ENCODE measurements at regions not wholly inside any gene's neighbourhood (a gene's known extent, or its start where the extent isn't known, plus 50 kb on each side); places are given as distances from the start of the nearest gene placed in this dataset.
"Not testable (repeated sequence)": the region's sequence is repeated elsewhere in the genome, so short reads cannot be mapped to it uniquely, and the experiment has no call there.

DNA sequence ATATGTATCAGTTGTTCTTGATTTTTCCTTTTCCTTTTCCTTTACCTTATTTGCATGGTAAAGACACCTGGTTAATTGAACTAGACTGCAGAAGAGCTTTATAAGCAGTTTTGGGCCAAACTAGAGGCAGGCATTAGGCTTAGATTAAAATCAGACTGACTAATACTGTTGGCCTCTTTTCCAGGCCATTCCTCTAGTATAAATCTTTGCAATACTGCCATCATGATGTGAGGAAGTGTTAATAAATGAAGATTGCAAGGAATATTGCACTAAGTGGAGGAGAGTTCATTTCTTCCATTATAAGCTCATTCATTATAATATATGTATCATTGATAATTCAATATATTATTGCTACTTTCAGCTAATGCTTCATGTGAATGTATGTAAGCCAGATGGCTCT lies 163.8 kb downstream of the MMUT start:
- CTCF ChIA-PET: no interaction called here
- H3K4me3 ChIP-seq (ENCODE audit: control insufficient read depth in 1 of 7, extremely low read depth in 1 of 7, insufficient read depth in 4 of 7, low read depth in 2 of 7, low read length in 6 of 7): no peak overlapping the region
- H3K27ac ChIP-seq (ENCODE audit: insufficient read depth in 1 of 2, low read depth in 1 of 2, low read length in 2 of 2, poor library complexity in 1 of 2, severe bottlenecking in 2 of 2): no peak overlapping the region
- no peaks in the 10 kb centered on the region for H3K9me3 ChIP-seq (ENCODE audit: control extremely low read depth in 1 of 5, control insufficient read depth in 4 of 5, insufficient read depth in 2 of 5, low read depth in 1 of 5, low read length in 4 of 5)
- POLR2A ChIA-PET: no interaction called here
- H3K36me3 ChIP-seq (ENCODE audit: control insufficient read depth in 4 of 4, insufficient read depth in 4 of 4, low read length in 3 of 4): no peaks in the 10 kb centered on the region
- H3K27me3 ChIP-seq (replicated peaks in 2 of 5; ENCODE audit: control insufficient read depth in 4 of 5, insufficient read depth in 5 of 5, low read length in 4 of 5): no peaks in the 10 kb centered on the region
- DNase-seq: no peak
- no peaks in the 10 kb centered on the region for H3K4me1 ChIP-seq (ENCODE audit: control extremely low read depth in 1 of 4, control insufficient read depth in 4 of 4, insufficient read depth in 4 of 4, low read length in 3 of 4)

DNA sequence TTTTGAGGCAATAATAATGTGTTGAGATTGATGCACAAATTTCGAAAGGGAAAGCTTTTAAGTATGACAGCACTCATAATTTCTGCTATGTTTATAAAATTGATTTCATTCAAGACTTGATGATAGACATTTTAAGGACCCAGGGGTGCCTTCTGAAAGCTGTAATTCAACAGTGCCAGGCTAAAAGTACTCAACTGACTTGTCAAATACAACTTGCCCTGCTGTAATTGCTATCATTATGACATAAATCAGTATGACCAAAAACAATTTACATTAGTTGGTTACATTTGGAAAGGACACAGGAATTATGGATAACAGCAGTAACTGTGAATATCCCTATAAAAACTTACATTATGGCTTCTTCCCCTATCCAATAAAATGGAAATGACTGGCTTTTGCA lies 178.9 kb downstream of the MMUT start:
- H3K9me3 ChIP-seq (ENCODE audit: control extremely low read depth in 1 of 5, control insufficient read depth in 4 of 5, insufficient read depth in 2 of 5, low read depth in 1 of 5, low read length in 4 of 5): peaks cover 0 to 2% (median 0%) of the 10 kb centered on the region in 5 experiments
- H3K4me3 ChIP-seq (ENCODE audit: control insufficient read depth in 1 of 7, extremely low read depth in 1 of 7, insufficient read depth in 4 of 7, low read depth in 2 of 7, low read length in 6 of 7): no peak overlapping the region
- H3K27ac ChIP-seq (ENCODE audit: insufficient read depth in 1 of 2, low read depth in 1 of 2, low read length in 2 of 2, poor library complexity in 1 of 2, severe bottlenecking in 2 of 2): no peak overlapping the region
- WGBS (ENCODE audit: insufficient coverage): no CpG with 5 or more reads among the region's 1 CpG
- DNase-seq: no peak
- H3K4me1 ChIP-seq (ENCODE audit: control extremely low read depth in 1 of 4, control insufficient read depth in 4 of 4, insufficient read depth in 4 of 4, low read length in 3 of 4): no peaks in the 10 kb centered on the region
- POLR2A ChIA-PET: no interaction called here
- H3K27me3 ChIP-seq (replicated peaks in 2 of 5; ENCODE audit: control insufficient read depth in 4 of 5, insufficient read depth in 5 of 5, low read length in 4 of 5): no peaks in the 10 kb centered on the region
- CTCF ChIA-PET: no interaction called here
- H3K36me3 ChIP-seq (ENCODE audit: control insufficient read depth in 4 of 4, insufficient read depth in 4 of 4, low read length in 3 of 4): no peaks in the 10 kb centered on the region

DNA sequence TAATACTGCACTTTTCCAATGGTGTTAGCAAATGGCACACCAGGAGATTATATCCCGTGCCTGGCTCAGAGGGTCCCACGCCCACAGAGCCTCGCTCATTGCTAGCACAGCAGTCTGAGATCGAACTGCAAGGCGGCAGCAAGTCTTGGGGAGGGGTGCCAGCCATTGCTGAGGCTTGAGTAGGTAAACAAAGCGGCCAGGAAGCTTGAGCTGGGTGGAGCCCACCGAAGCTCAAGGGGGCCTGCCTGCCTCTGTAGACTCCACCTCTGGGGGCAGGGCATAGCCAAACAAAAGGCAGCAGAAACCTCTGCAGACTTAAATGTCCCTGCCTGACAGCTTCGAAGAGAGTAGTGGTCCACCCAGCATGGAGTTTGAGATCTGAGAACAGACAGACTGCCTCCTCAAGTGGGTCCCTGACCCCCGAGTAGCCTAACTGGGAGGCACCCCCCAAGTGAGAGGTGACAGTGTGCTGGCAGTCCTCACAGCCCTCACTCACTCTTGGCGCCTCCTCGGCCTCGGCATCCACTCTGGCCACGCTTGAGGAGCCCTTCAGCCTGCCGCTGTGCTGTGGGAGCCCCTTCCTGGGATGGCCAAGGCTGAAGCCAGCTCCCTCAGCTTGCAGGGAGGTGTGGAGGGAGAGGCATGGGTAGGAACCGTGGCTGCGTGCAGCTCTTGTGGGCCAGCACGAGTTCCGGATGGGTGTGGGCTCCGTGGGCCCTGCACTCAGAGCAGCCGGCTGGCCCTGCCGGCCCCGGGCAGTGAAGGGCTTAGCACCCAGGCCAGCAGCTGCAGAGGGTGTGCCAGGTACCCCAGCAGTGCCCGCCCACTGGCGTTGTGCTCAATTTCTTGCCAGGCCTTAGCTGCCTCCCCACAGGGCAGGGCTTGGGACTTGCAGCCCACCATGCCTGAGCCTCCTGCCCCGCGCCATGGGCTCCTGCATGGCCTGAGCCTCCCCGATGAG lies 188.0 kb downstream of the MMUT start:
- H3K36me3 ChIP-seq (ENCODE audit: control insufficient read depth in 4 of 4, insufficient read depth in 4 of 4, low read length in 3 of 4); POLR2A ChIA-PET; DNase-seq; H3K27me3 ChIP-seq (replicated peaks in 2 of 5; ENCODE audit: control insufficient read depth in 4 of 5, insufficient read depth in 5 of 5, low read length in 4 of 5); H3K4me3 ChIP-seq (ENCODE audit: control insufficient read depth in 1 of 7, extremely low read depth in 1 of 7, insufficient read depth in 4 of 7, low read depth in 2 of 7, low read length in 6 of 7); H3K4me1 ChIP-seq (ENCODE audit: control extremely low read depth in 1 of 4, control insufficient read depth in 4 of 4, insufficient read depth in 4 of 4, low read length in 3 of 4); H3K27ac ChIP-seq (ENCODE audit: insufficient read depth in 1 of 2, low read depth in 1 of 2, low read length in 2 of 2, poor library complexity in 1 of 2, severe bottlenecking in 2 of 2); H3K9me3 ChIP-seq (ENCODE audit: control extremely low read depth in 1 of 5, control insufficient read depth in 4 of 5, insufficient read depth in 2 of 5, low read depth in 1 of 5, low read length in 4 of 5): not testable (repeated sequence)
- WGBS (ENCODE audit: insufficient coverage): 88% methylated on average over 21 of the region's 27 CpGs
- CTCF ChIA-PET: interaction anchor here (1.2 kb wide), 1 partner anchor 13 kb away, joined by 3 read pairs; no protein-coding TSS in a partner anchor

DNA sequence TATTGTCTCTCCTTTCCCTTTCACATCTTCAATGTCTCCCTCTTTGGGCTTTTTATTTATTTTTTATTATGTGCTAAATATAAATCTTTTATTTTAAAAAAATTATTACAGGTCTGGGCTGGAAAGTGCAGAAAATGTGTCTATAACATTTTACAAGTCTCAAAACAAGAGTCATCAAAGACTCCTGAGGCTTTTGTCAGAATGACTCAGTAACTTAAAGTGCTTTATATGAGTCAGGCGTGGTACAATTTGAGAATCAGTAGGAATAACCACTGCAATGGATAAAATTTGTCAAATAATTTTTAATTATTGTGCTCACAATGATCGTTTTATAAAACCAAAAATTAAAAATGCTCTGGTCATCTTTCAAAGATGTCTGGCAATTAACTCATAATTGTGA lies 193.9 kb downstream of the MMUT start:
- Histone ChIP-seq H3K36me3 (ENCODE audit: control insufficient read depth in 4 of 4, insufficient read depth in 4 of 4, low read length in 3 of 4) (no peaks in the 10 kb centered on the region), H3K9me3 (ENCODE audit: control extremely low read depth in 1 of 5, control insufficient read depth in 4 of 5, insufficient read depth in 2 of 5, low read depth in 1 of 5, low read length in 4 of 5) (peaks cover 0 to 1% (median 0%) of the 10 kb centered on the region in 5 experiments), H3K4me1 (ENCODE audit: control extremely low read depth in 1 of 4, control insufficient read depth in 4 of 4, insufficient read depth in 4 of 4, low read length in 3 of 4) (peaks cover 0 to 2% (median 0%) of the 10 kb centered on the region in 4 experiments), H3K27ac (ENCODE audit: insufficient read depth in 1 of 2, low read depth in 1 of 2, low read length in 2 of 2, poor library complexity in 1 of 2, severe bottlenecking in 2 of 2) (no peak overlapping the region), H3K4me3 (ENCODE audit: control insufficient read depth in 1 of 7, extremely low read depth in 1 of 7, insufficient read depth in 4 of 7, low read depth in 2 of 7, low read length in 6 of 7) (no peak overlapping the region), H3K27me3 (replicated peaks in 2 of 5; ENCODE audit: control insufficient read depth in 4 of 5, insufficient read depth in 5 of 5, low read length in 4 of 5) (no peaks in the 10 kb centered on the region)
- ChIA-PET CTCF (no interaction called here), POLR2A (no interaction called here)
- no CpG with 5 or more reads among the region's 2 CpGs for WGBS (ENCODE audit: insufficient coverage)
- no peak for DNase-seq

DNA sequence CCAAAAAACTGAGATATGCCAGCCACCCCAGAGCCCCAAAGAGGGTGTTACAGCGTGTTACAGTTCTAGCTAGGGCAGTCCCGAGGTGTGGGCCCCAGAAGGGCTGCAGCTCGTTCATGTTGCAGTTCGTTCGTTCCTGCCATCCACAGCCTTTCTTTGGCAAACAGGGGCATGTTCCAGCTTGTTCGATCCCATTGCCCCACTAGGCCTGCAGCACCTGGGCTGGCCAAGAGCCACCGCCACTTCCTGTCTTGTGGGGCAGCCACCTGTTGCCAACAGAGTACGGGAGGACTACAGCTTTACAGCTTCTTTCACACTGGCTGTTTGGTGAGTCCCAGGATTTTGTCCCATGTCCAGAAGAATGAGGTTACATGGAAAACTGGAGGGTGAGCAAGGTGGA lies 198.1 kb downstream of the MMUT start:
- WGBS (ENCODE audit: insufficient coverage): 97% methylated on average over 7 of the region's 8 CpGs
- ChIA-PET CTCF (interaction anchor here (0.8 kb wide), 1 partner anchor 24 kb away, joined by 3 read pairs; no protein-coding TSS in a partner anchor), POLR2A (no interaction called here)
- Histone ChIP-seq H3K4me1 (ENCODE audit: control extremely low read depth in 1 of 4, control insufficient read depth in 4 of 4, insufficient read depth in 4 of 4, low read length in 3 of 4) (peaks cover 0 to 2% (median 0%) of the 10 kb centered on the region in 4 experiments), H3K4me3 (ENCODE audit: control insufficient read depth in 1 of 7, extremely low read depth in 1 of 7, insufficient read depth in 4 of 7, low read depth in 2 of 7, low read length in 6 of 7) (no peak overlapping the region), H3K36me3 (ENCODE audit: control insufficient read depth in 4 of 4, insufficient read depth in 4 of 4, low read length in 3 of 4) (no peaks in the 10 kb centered on the region), H3K27ac (ENCODE audit: insufficient read depth in 1 of 2, low read depth in 1 of 2, low read length in 2 of 2, poor library complexity in 1 of 2, severe bottlenecking in 2 of 2) (no peak overlapping the region), H3K9me3 (ENCODE audit: control extremely low read depth in 1 of 5, control insufficient read depth in 4 of 5, insufficient read depth in 2 of 5, low read depth in 1 of 5, low read length in 4 of 5) (no peaks in the 10 kb centered on the region), H3K27me3 (replicated peaks in 2 of 5; ENCODE audit: control insufficient read depth in 4 of 5, insufficient read depth in 5 of 5, low read length in 4 of 5) (no peaks in the 10 kb centered on the region)
- no peak for DNase-seq

DNA sequence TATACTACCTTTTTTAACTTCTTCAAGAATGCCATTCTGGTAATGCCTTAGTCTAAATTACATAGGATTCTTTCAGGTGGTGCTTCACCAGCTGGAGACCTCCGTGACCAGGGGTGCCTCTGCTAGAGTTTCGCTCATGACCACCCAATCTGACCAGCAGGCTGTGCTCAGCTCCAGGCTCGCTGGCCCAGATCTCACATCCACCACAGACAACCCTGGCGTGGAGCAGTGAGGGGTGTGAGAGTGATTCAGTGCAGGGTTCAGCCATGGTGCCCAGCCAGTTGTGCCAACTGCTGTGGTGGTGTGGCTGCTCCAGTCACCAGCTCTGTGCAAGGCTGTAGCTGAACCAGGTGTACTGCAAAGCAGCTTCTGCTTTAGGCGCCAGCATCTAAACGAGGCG lies 198.6 kb downstream of the MMUT start:
- no peaks in the 10 kb centered on the region for H3K9me3 ChIP-seq (ENCODE audit: control extremely low read depth in 1 of 5, control insufficient read depth in 4 of 5, insufficient read depth in 2 of 5, low read depth in 1 of 5, low read length in 4 of 5)
- no peak for DNase-seq
- ChIA-PET CTCF (interaction anchor here (0.8 kb wide), 1 partner anchor 24 kb away, joined by 3 read pairs; no protein-coding TSS in a partner anchor), POLR2A (no interaction called here)
- no peaks in the 10 kb centered on the region for H3K27me3 ChIP-seq (replicated peaks in 2 of 5; ENCODE audit: control insufficient read depth in 4 of 5, insufficient read depth in 5 of 5, low read length in 4 of 5)
- no peaks in the 10 kb centered on the region for H3K36me3 ChIP-seq (ENCODE audit: control insufficient read depth in 4 of 4, insufficient read depth in 4 of 4, low read length in 3 of 4)
- WGBS (ENCODE audit: insufficient coverage): 79% methylated on average over 6 of the region's 7 CpGs
- no peak overlapping the region for H3K4me3 ChIP-seq (ENCODE audit: control insufficient read depth in 1 of 7, extremely low read depth in 1 of 7, insufficient read depth in 4 of 7, low read depth in 2 of 7, low read length in 6 of 7)
- peaks cover 0 to 2% (median 0%) of the 10 kb centered on the region in 4 experiments for H3K4me1 ChIP-seq (ENCODE audit: control extremely low read depth in 1 of 4, control insufficient read depth in 4 of 4, insufficient read depth in 4 of 4, low read length in 3 of 4)
- no peak overlapping the region for H3K27ac ChIP-seq (ENCODE audit: insufficient read depth in 1 of 2, low read depth in 1 of 2, low read length in 2 of 2, poor library complexity in 1 of 2, severe bottlenecking in 2 of 2)

DNA sequence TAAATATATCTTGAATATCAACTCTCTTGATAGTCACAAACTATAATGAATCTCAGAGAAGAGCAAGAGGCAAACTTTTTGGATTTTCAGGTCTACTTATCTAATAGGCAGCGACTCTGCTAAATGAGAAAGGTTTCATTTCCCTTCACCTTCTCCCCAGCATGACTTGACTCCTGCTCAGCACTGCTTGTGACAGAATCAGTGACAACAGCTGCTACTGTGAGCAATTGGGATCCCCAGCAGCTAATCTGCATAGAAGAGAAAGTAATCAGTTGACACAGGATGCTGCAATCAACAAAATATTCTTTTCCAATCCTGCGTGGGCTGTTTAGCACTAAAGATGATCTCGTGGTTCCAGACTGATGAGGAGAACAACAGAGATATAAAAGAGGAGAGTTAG lies 205.5 kb downstream of the MMUT start:
- POLR2A ChIA-PET: no interaction called here
- CTCF ChIA-PET: no interaction called here
- Histone ChIP-seq H3K9me3 (ENCODE audit: control extremely low read depth in 1 of 5, control insufficient read depth in 4 of 5, insufficient read depth in 2 of 5, low read depth in 1 of 5, low read length in 4 of 5) (no peaks in the 10 kb centered on the region), H3K27me3 (replicated peaks in 2 of 5; ENCODE audit: control insufficient read depth in 4 of 5, insufficient read depth in 5 of 5, low read length in 4 of 5) (no peaks in the 10 kb centered on the region), H3K4me1 (ENCODE audit: control extremely low read depth in 1 of 4, control insufficient read depth in 4 of 4, insufficient read depth in 4 of 4, low read length in 3 of 4) (no peaks in the 10 kb centered on the region), H3K27ac (ENCODE audit: insufficient read depth in 1 of 2, low read depth in 1 of 2, low read length in 2 of 2, poor library complexity in 1 of 2, severe bottlenecking in 2 of 2) (no peak overlapping the region), H3K36me3 (ENCODE audit: control insufficient read depth in 4 of 4, insufficient read depth in 4 of 4, low read length in 3 of 4) (no peaks in the 10 kb centered on the region), H3K4me3 (ENCODE audit: control insufficient read depth in 1 of 7, extremely low read depth in 1 of 7, insufficient read depth in 4 of 7, low read depth in 2 of 7, low read length in 6 of 7) (no peak overlapping the region)
- 100% methylated on average over 1 of the region's 3 CpGs for whole genome bisulfite sequencing (ENCODE audit: insufficient coverage)
- DNase-seq: no peak
